ENCODE measurements at regions not wholly inside any gene's neighbourhood (a gene's known extent, or its start where the extent isn't known, plus 50 kb on each side); places are given as distances from the start of the nearest gene placed in this dataset.

- TF ChIP-seq CTCF (conservative IDR thresholded peaks at IDR 0.05; ENCODE audit: low read length): no peak
- no peak for TF ChIP-seq EZH2phosphoT487 (IDR thresholded peaks at IDR 0.05; ENCODE audit: borderline replicate concordance)
These were observed 161.6 kb downstream of the CMPK2 start for GRCh38 chr2:6704077-6704476.

Measured in Loucy (cell line).